ENCODE measurements at regions not wholly inside any gene's neighbourhood (a gene's known extent, or its start where the extent isn't known, plus 50 kb on each side); places are given as distances from the start of the nearest gene placed in this dataset.
"Not testable (repeated sequence)": the region's sequence is repeated elsewhere in the genome, so short reads cannot be mapped to it uniquely, and the experiment has no call there.

- H3K27ac ChIP-seq (replicated peaks) = no peak overlapping the region
- DNase-seq (ENCODE audit: low read depth in 1 of 2, low spot score in 1 of 2) = no peak
- TF ChIP-seq POLR2AphosphoS5 (IDR thresholded peaks at IDR 0.05; ENCODE audit: low read depth) (no peak), GABPA (IDR thresholded peaks at IDR 0.05; ENCODE audit: low read depth) (no peak), SPI1 (IDR thresholded peaks at IDR 0.05; ENCODE audit: borderline replicate concordance, low read depth) (no peak), REST (IDR thresholded peaks at IDR 0.05; ENCODE audit: insufficient replicate concordance, low read depth) (no peak)
- TF ChIP-seq, protein P1, sequence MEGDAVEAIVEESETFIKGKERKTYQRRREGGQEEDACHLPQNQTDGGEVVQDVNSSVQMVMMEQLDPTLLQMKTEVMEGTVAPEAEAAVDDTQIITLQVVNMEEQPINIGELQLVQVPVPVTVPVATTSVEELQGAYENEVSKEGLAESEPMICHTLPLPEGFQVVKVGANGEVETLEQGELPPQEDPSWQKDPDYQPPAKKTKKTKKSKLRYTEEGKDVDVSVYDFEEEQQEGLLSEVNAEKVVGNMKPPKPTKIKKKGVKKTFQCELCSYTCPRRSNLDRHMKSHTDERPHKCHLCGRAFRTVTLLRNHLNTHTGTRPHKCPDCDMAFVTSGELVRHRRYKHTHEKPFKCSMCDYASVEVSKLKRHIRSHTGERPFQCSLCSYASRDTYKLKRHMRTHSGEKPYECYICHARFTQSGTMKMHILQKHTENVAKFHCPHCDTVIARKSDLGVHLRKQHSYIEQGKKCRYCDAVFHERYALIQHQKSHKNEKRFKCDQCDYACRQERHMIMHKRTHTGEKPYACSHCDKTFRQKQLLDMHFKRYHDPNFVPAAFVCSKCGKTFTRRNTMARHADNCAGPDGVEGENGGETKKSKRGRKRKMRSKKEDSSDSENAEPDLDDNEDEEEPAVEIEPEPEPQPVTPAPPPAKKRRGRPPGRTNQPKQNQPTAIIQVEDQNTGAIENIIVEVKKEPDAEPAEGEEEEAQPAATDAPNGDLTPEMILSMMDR (IDR thresholded peaks at IDR 0.05; ENCODE audit: insufficient read depth, low read length) = no peak
These were observed 544.6 kb upstream of the RAG2 start for GRCh38 chr11:37142591-37142990.

GRCh38 chr11:37141707-37142106 is 543.7 kb upstream of the RAG2 start:
- H3K27me3 ChIP-seq (ENCODE audit: insufficient read depth, poor library complexity, severe bottlenecking) = no peaks in the 10 kb centered on the region
- TF ChIP-seq, protein P1 (IDR thresholded peaks at IDR 0.05; ENCODE audit: insufficient read depth, low read length) = no peak
- TF ChIP-seq REST (IDR thresholded peaks at IDR 0.05; ENCODE audit: insufficient replicate concordance, low read depth) (no peak), GABPA (IDR thresholded peaks at IDR 0.05; ENCODE audit: low read depth) (no peak), SPI1 (IDR thresholded peaks at IDR 0.05; ENCODE audit: borderline replicate concordance, low read depth) (no peak), POLR2AphosphoS5 (IDR thresholded peaks at IDR 0.05; ENCODE audit: low read depth) (no peak)
- DNase-seq (ENCODE audit: low read depth in 1 of 2, low spot score in 1 of 2) = no peak
- no peak overlapping the region for H3K4me3 ChIP-seq (replicated peaks; ENCODE audit: insufficient read depth, low read length)
- no peak overlapping the region for H3K27ac ChIP-seq (replicated peaks)

More at GRCh38 chr11:37142591-37142990, 544.6 kb upstream of the RAG2 start:
- H3K27me3 ChIP-seq (ENCODE audit: insufficient read depth, poor library complexity, severe bottlenecking) = no peaks in the 10 kb centered on the region
- no peak overlapping the region for H3K4me3 ChIP-seq (replicated peaks; ENCODE audit: insufficient read depth, low read length)

DNA sequence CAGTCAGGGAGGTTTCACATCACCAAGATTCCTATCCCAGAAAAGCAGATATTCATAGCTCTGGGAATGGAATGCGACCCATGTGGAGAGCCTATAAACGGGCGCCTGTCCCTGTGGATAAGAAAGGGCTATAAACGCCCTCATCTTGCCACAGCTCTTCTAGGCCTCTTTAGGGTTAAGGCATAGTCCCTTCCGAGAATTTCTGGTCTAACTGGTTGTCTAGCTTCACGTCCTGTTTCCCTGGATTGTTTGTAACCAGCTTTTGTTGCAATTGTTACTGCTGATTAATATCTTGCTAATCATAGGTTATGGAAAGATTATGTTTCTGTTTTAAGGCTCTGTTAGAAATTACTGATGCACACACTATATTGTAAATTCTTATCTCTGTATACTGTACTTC is 537.6 kb upstream of the RAG2 start:
- H3K27me3 ChIP-seq (ENCODE audit: insufficient read depth, poor library complexity, severe bottlenecking); DNase-seq (ENCODE audit: low read depth in 1 of 2, low spot score in 1 of 2); H3K4me3 ChIP-seq (replicated peaks; ENCODE audit: insufficient read depth, low read length); H3K27ac ChIP-seq (replicated peaks): not testable (repeated sequence)

GRCh38 chr11:37134637-37135036 is 536.6 kb upstream of the RAG2 start:
- H3K27me3 ChIP-seq (ENCODE audit: insufficient read depth, poor library complexity, severe bottlenecking) = no peaks in the 10 kb centered on the region
- no peak for TF ChIP-seq SPI1 (IDR thresholded peaks at IDR 0.05; ENCODE audit: borderline replicate concordance, low read depth)
- no peak for TF ChIP-seq POLR2AphosphoS5 (IDR thresholded peaks at IDR 0.05; ENCODE audit: low read depth)
- no peak for TF ChIP-seq REST (IDR thresholded peaks at IDR 0.05; ENCODE audit: insufficient replicate concordance, low read depth)
- TF ChIP-seq, protein P1 (IDR thresholded peaks at IDR 0.05; ENCODE audit: insufficient read depth, low read length) = no peak
- TF ChIP-seq GABPA (IDR thresholded peaks at IDR 0.05; ENCODE audit: low read depth) = no peak

More at GRCh38 chr11:37134637-37135036, 536.6 kb upstream of the RAG2 start:
- H3K4me3 ChIP-seq (replicated peaks; ENCODE audit: insufficient read depth, low read length) = no peak overlapping the region
- no peak for DNase-seq (ENCODE audit: low read depth in 1 of 2, low spot score in 1 of 2)
- no peak overlapping the region for H3K27ac ChIP-seq (replicated peaks)

Measured in HL-60 (cell line).